ENCODE measurements at regions not wholly inside any gene's neighbourhood (a gene's known extent, or its start where the extent isn't known, plus 50 kb on each side); places are given as distances from the start of the nearest gene placed in this dataset.

DNA sequence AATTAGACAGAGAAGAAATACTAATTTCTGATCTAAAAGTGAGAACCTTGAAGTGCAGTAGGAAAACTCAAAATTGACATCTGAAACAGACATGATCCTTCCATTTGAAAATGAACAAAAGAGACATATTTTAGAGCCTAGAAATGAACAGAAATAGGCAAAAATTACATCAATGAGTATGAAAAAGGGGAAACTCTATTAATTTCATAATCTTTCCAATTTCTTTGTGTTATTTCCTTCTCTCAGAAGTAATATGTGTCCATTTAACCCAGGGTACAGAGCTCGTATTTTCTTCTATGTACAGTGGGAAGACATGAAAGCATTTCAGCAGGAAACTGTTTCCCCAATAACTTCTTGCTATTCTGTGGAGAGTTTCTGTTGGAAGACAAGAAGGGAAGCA is 263.1 kb downstream of the CGGBP1 start:
- Histone ChIP-seq H3K27ac (no peak overlapping the region), H3K4me3 (no peak overlapping the region), H3K9me3 (no peaks in the 10 kb centered on the region), H3K36me3 (no peaks in the 10 kb centered on the region), H3K27me3 (peaks cover 0 to 28% of the 10 kb centered on the region in 2 donors), H3K4me1 (peaks cover 0 to 18% (median 5%) of the 10 kb centered on the region in 4 donors)
- TF ChIP-seq, protein P1, sequence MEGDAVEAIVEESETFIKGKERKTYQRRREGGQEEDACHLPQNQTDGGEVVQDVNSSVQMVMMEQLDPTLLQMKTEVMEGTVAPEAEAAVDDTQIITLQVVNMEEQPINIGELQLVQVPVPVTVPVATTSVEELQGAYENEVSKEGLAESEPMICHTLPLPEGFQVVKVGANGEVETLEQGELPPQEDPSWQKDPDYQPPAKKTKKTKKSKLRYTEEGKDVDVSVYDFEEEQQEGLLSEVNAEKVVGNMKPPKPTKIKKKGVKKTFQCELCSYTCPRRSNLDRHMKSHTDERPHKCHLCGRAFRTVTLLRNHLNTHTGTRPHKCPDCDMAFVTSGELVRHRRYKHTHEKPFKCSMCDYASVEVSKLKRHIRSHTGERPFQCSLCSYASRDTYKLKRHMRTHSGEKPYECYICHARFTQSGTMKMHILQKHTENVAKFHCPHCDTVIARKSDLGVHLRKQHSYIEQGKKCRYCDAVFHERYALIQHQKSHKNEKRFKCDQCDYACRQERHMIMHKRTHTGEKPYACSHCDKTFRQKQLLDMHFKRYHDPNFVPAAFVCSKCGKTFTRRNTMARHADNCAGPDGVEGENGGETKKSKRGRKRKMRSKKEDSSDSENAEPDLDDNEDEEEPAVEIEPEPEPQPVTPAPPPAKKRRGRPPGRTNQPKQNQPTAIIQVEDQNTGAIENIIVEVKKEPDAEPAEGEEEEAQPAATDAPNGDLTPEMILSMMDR (IDR thresholded peaks at IDR 0.05), result no peak
- TF ChIP-seq EP300 (IDR thresholded peaks at IDR 0.05), result no peak
- DNase-seq (ENCODE audit: low spot score in 2 of 2), result no peak
- 59 to 69% methylated on average over 1 of the region's 1 CpG for WGBS, 2 donors

DNA sequence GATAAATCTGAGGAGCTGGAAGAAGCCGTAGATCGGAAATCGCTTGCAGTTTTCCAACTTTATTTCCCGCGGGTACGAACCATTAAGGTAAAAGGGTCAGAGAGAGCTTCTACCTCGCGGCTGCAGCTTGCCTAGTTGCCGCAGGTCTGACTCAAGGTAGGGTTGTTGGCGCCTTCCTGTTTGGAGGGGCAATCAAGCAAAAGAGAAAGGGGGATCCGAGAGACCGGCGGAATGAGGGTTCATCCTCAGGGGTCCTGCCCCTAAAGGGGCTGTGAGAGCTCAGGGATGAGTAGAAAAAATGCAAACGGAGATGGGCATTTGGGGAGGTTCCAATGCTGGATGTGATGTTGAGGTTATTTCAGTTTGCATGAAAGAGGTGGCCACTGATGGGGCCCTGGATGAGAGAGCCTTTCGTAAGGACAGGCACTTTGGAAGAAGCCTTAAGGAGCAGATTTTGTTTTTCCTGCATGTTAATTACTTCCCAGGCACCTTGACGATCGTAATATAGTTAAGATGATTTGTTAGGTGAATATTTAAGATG is 265.4 kb downstream of the CGGBP1 start:
- no peak for TF ChIP-seq POLR2A (IDR thresholded peaks at IDR 0.05)
- no peak for TF ChIP-seq EP300 (IDR thresholded peaks at IDR 0.05)
- TF ChIP-seq, protein P1 (IDR thresholded peaks at IDR 0.05), result no peak
- Histone ChIP-seq H3K27me3 (peaks cover 0 to 30% of the 10 kb centered on the region in 2 donors), H3K27ac (peak overlapping the region in 2 of 4 donors; percentile 57), H3K4me1 (peaks cover 0 to 18% (median 5%) of the 10 kb centered on the region in 4 donors), H3K4me3 (peak overlapping the region; percentile 20 to 58 (median 36)), H3K36me3 (no peaks in the 10 kb centered on the region), H3K9me3 (no peaks in the 10 kb centered on the region)
- 7 to 8% methylated on average over 17 of the region's 17 CpGs for WGBS, 2 donors
- no peak for DNase-seq (ENCODE audit: low spot score in 2 of 2)

DNA sequence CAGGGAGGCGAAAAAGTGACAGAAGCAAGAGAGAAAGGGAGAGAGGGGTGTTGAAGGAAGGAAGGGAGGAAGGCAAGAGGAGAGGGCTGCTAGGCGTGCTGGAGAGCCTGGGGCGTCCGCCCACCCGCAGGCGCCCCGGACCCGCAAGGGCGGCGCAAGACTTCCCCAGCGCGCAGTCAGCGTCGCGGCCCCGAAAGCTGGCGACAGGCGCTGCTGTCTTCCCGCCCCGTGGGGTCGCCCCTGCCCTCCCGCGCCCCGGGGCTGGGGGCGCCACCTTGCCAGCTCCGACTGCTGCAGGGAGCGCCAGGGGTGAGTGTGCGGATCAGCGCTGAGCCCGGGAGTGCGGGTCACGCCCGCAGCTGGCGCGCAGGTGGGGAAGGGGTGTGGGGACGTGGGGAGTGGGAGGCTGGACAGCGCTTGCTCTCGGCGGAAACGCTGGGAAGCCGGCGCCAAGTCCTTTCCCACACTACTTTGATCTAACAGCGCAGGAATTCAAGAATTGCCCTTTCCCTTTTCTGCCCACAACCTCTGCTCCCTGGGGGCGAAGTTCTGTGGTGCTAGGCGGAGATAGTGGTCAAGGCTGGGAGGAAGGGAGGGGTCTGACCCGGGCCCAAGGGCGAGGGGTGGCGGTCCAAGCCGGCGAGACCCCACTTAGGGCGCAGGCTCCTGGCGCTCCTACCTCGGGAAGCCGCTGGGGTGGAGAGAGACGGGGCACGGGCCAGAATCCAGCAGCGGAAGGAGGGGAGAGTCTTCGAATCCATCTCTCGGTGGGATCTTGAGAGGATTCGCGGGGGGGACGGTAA is 266.1 kb downstream of the CGGBP1 start, which contains the start of gene HTR1F:
Gene HTR1F (plus strand): TSS at position 173 of the 803 bp plus-strand sequence.
- H3K36me3 ChIP-seq, result no peaks in the 10 kb centered on the region
- H3K4me3 ChIP-seq, result peak within 1 kb of the TSS; percentile 20 to 58 (median 36)
- DNase-seq (ENCODE audit: low spot score in 2 of 2), result no peak
- TF ChIP-seq EP300 (IDR thresholded peaks at IDR 0.05) (no peak), POLR2A (IDR thresholded peaks at IDR 0.05) (no peak)
- TF ChIP-seq, protein P1 (IDR thresholded peaks at IDR 0.05), result no peak
- H3K4me1 ChIP-seq, result peaks cover 0 to 18% (median 5%) of the 10 kb centered on the region in 4 donors
- peaks cover 0 to 30% of the 10 kb centered on the region in 2 donors for H3K27me3 ChIP-seq
- peak within 1 kb of the TSS in 2 of 4 donors; percentile 57 for H3K27ac ChIP-seq
- no peaks in the 10 kb centered on the region for H3K9me3 ChIP-seq
- 1 to 2% methylated on average over 61 to 62 of the region's 62 CpGs for WGBS, 2 donors

DNA sequence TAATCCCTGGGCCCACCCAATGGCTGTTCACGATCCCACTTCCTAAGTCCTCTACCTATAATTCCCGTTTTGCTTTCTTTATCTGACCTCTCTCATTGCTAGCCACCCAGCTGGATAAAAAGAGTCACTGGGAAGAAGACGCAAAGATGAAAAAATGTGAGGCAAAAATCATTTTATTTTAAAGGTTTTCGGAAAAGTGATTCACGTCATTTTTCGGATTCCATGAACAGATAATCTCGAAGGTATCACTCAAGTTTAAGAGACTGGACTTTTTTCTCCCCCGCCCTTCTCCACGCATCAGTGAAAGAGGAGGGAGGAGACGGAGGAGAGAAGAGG is 266.6 kb downstream of the CGGBP1 start:
- Histone ChIP-seq H3K27me3 (peaks cover 0 to 30% of the 10 kb centered on the region in 2 donors), H3K36me3 (no peaks in the 10 kb centered on the region), H3K4me1 (peaks cover 0 to 18% (median 5%) of the 10 kb centered on the region in 4 donors), H3K4me3 (peak overlapping the region; percentile 20 to 58 (median 36)), H3K9me3 (no peaks in the 10 kb centered on the region), H3K27ac (peak overlapping the region in 2 of 4 donors; percentile 57)
- TF ChIP-seq, protein P1 (IDR thresholded peaks at IDR 0.05), result no peak
- no peak for TF ChIP-seq POLR2A (IDR thresholded peaks at IDR 0.05)
- no peak for TF ChIP-seq EP300 (IDR thresholded peaks at IDR 0.05)
- WGBS, 2 donors, result 17 to 18% methylated on average over 10 of the region's 10 CpGs
- DNase-seq (ENCODE audit: low spot score in 2 of 2), result no peak
